ENCODE measurements at regions not wholly inside any gene's neighbourhood (a gene's known extent, or its start where the extent isn't known, plus 50 kb on each side); places are given as distances from the start of the nearest gene placed in this dataset.

GRCh38 chr16:22969567-22969966 lies 155.6 kb downstream of the HS3ST2 start:
- ATAC-seq (replicated peaks; ENCODE audit: extremely low read depth, poor library complexity, severe bottlenecking) (no peak), DNase-seq (ENCODE audit: low spot score in 2 of 2) (no peak)
- H3K9me3 Mint-ChIP-seq, result no peaks in the 10 kb centered on the region
- H3K27ac Mint-ChIP-seq (ENCODE audit: low read depth), result no peak overlapping the region
- no peaks in the 10 kb centered on the region for H3K4me1 Mint-ChIP-seq
- H3K27me3 Mint-ChIP-seq, result peaks cover 76% of the 10 kb centered on the region
- no peak overlapping the region for H3K4me3 Mint-ChIP-seq
- H3K36me3 Mint-ChIP-seq (ENCODE audit: insufficient read depth), result no peaks in the 10 kb centered on the region

- peaks cover 76% of the 10 kb centered on the region for H3K27me3 Mint-ChIP-seq
- no peak overlapping the region for H3K4me3 Mint-ChIP-seq
- no peaks in the 10 kb centered on the region for H3K4me1 Mint-ChIP-seq
- H3K9me3 Mint-ChIP-seq, result no peaks in the 10 kb centered on the region
- no peak overlapping the region for H3K27ac Mint-ChIP-seq (ENCODE audit: low read depth)
- DNase-seq (ENCODE audit: low spot score in 2 of 2) (no peak), ATAC-seq (replicated peaks; ENCODE audit: extremely low read depth, poor library complexity, severe bottlenecking) (no peak)
- no peaks in the 10 kb centered on the region for H3K36me3 Mint-ChIP-seq (ENCODE audit: insufficient read depth)
Measured at GRCh38 chr16:22968931-22969330, 155.0 kb downstream of the HS3ST2 start.

- H3K4me1 Mint-ChIP-seq, result no peaks in the 10 kb centered on the region
Measured at GRCh38 chr16:22967521-22968095, 153.6 kb downstream of the HS3ST2 start.

More at GRCh38 chr16:22967521-22968095, 153.6 kb downstream of the HS3ST2 start:
- no peaks in the 10 kb centered on the region for H3K9me3 Mint-ChIP-seq
- H3K27ac Mint-ChIP-seq (ENCODE audit: low read depth), result no peak overlapping the region
- no peaks in the 10 kb centered on the region for H3K36me3 Mint-ChIP-seq (ENCODE audit: insufficient read depth)
- ATAC-seq (replicated peaks; ENCODE audit: extremely low read depth, poor library complexity, severe bottlenecking), result no peak
- H3K4me3 Mint-ChIP-seq, result no peak overlapping the region
- H3K27me3 Mint-ChIP-seq, result peaks cover 81% of the 10 kb centered on the region
- no peak for DNase-seq (ENCODE audit: low spot score in 2 of 2)
